GM18498 (cell line): ENCODE measurements at regions not wholly inside any gene's neighbourhood (a gene's known extent, or its start where the extent isn't known, plus 50 kb on each side); places are given as distances from the start of the nearest gene placed in this dataset.

Experiments used
- ATAC-seq: cut with Tn5 transposase; IDR thresholded peaks from one replicate; pipeline ENCODE4 v1.9.1; 2021; ENCODE audit warnings: mild to moderate bottlenecking, moderate library complexity; ENCODE audit not compliant: unreplicated experiment

GRCh38 chr6:40726853-40727252, 139.7 kb upstream of the LRFN2 start:
- no peak for ATAC-seq

GRCh38 chr6:40725390-40725789, 138.2 kb upstream of the LRFN2 start:
- ATAC-seq, result no peak

- no peak for ATAC-seq
Observed at GRCh38 chr6:40724886-40725285, 137.7 kb upstream of the LRFN2 start.

GRCh38 chr6:40723967-40724366, 136.8 kb upstream of the LRFN2 start:
- no peak for ATAC-seq

- ATAC-seq, result no peak
Observed at GRCh38 chr6:40722553-40723258, 135.5 kb upstream of the LRFN2 start.

- no peak for ATAC-seq
Observed at GRCh38 chr6:40722091-40722490, 134.9 kb upstream of the LRFN2 start.

- no peak for ATAC-seq
Observed at GRCh38 chr6:40721271-40721952, 134.2 kb upstream of the LRFN2 start.

- no peak for ATAC-seq
Observed at GRCh38 chr6:40720375-40720748, 133.2 kb upstream of the LRFN2 start.

- ATAC-seq, result peak; percentile 76
Observed at GRCh38 chr6:40719671-40720374, 132.7 kb upstream of the LRFN2 start.

GRCh38 chr6:40718401-40718800, 131.2 kb upstream of the LRFN2 start:
- ATAC-seq, result no peak

- ATAC-seq, result no peak
Observed at GRCh38 chr6:40717411-40718057, 130.4 kb upstream of the LRFN2 start.

- ATAC-seq, result no peak
Observed at GRCh38 chr6:40715570-40716403, 128.6 kb upstream of the LRFN2 start.

- no peak for ATAC-seq
Observed at GRCh38 chr6:40714576-40715564, 127.7 kb upstream of the LRFN2 start.

GRCh38 chr6:40714143-40714542, 127.0 kb upstream of the LRFN2 start:
- ATAC-seq, result no peak

- no peak for ATAC-seq
Observed at GRCh38 chr6:40713002-40713719, 126.0 kb upstream of the LRFN2 start.

GRCh38 chr6:40710626-40711330, 123.6 kb upstream of the LRFN2 start:
- peak; percentile 44 for ATAC-seq

- ATAC-seq, result no peak
Observed at GRCh38 chr6:40708049-40708448, 120.9 kb upstream of the LRFN2 start.

- ATAC-seq, result no peak
Observed at GRCh38 chr6:40706178-40706577, 119.0 kb upstream of the LRFN2 start.
